GM19035 (cell line): ENCODE measurements at regions not wholly inside any gene's neighbourhood (a gene's known extent, or its start where the extent isn't known, plus 50 kb on each side); places are given as distances from the start of the nearest gene placed in this dataset.

Source experiments
- ATAC-seq: cut with Tn5 transposase; IDR thresholded peaks from one replicate; pipeline ENCODE4 v1.9.1; 2021; ENCODE audit not compliant: unreplicated experiment

DNA sequence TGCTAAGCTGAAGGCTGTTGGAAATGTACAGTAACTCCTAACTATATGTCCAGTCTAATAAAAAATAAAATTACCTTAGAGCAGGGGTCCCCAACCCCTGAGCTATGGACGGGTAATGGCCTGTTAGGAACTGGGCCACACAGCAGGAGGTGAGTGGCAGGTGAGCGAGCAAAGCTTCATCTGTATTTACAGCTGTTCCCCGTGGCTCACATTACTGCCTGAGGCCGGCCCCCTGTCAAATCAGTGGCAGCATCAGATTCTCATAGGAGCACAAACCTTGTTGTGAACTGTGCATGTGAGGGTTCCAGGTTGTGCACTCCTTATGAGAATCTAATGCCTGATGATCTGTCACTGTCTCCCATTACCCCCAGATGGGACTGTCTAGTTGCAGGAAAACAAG, 73.1 kb upstream of the CXCR4 start:
- no peak for ATAC-seq

DNA sequence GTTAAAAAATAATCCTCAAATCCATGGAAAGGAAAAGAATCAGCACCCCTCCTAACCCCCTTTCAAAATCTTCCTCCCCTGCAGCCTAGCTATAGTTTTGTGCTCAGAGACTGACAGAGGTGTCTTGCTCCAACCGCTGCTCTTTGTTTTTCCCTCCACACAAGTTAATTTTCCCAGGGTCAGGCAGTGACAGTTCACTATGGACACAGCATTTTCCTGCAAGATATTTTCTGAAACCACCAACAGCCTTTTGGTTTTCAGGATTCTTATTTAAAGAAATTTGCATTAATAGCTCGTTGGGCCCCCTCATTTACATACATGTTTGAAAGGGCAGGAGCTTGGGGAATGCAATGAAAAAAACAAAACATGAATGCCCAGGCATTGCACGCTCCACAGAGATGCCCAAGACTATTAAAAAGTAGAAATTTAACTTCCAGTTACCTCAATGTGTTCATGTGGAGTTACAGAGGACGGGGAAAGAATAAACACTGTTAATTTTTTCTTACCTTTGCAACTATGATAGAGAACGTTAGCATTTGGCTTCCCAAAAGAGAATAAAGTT, 71.4 kb upstream of the CXCR4 start:
- ATAC-seq: no peak

DNA sequence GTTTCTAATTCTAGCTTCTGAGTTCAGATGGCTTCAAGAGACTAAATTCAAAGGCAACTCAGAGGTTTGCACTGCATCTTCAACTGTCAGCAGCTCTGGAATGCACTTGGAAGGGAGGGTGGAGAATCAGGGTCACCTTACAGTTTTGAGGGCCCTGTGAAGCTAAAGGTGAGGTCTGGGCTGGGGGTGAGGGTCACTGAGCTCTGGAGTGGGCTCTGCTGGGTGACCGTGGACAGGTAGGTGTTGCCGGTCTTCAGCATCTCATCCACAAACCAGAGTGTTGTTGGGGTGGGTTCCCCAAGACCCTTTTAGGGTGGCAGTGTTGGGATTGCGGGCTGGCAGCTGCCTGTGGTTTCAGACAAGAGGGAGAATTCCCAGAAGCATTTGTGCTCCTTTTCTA, 70.1 kb upstream of the CXCR4 start:
- ATAC-seq: no peak

DNA sequence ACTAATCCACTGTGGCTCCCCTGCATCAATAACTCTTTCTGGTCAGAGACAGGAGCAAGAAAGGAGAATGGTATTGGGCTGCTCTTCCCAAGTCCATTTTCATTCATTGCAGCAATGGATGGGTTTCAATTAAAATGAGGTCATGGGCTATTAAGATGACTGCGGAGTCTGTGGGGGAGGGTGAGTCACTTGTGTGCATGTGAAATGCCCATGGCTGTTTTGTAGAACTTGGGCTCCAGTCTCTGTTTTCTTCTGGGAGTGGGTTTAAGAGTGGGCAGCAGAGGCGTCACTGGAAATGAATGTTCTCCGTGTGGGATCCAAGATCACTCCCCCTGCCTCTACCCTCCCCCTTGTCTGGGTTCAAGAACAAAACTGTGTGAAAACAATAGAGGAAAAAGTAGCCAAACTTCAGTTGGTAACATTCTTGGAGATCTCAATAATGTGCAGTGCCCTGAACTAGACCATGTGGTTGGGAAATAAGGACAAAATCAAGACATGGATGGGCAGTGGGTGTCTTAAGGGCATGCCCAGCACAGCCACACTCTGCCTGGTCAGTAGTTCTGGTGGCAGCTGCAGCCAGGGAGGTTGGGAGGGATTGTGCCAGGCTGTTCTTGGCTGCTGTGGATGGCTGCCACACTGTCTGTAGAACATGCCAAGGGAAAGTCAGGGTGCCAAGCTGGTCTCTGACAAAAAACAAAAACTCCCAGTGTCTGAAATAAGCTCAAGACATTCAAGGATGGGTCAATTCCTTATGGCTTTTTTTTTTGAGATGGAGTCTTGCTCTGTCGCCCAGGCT, 68.2 kb upstream of the CXCR4 start:
- ATAC-seq: no peak

DNA sequence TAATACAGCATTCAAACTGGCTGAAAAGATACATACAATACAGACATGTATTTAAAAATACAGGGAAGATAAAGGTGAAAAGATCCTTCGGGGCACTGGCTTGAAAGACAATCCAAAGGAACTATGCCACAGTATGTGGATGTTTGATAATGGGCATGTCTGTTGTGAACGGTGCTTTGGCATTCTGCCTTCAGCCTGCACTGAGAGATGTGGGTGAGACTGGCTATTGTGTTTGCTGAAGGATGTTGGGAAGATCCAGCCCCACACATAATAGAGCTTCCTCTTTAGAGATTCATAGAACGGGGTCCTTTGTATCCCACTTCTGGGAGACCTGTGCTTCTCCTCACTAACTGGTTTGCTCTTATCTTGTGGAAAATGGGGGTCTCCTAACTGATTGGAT, 65.1 kb upstream of the CXCR4 start:
- ATAC-seq: no peak

DNA sequence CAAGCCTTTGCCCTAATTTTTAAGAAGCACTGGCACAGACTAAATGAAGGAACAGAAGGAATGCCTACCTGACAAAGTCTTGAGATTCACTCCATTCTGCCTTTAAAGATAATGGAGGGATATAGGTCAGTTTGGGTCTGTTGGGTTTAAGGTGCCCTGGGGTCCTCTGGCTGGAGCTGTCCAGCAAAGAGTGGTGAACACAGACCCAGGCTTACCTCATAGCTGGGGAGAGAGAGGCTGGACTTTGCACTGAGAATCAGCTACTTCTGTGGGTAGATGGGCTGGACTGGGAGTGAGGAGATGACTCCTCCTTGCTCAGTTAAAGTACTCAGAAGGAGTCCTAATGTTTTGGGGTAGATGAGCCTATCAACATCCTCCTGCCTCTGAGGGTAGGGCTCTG, 64.4 kb upstream of the CXCR4 start:
- no peak for ATAC-seq

DNA sequence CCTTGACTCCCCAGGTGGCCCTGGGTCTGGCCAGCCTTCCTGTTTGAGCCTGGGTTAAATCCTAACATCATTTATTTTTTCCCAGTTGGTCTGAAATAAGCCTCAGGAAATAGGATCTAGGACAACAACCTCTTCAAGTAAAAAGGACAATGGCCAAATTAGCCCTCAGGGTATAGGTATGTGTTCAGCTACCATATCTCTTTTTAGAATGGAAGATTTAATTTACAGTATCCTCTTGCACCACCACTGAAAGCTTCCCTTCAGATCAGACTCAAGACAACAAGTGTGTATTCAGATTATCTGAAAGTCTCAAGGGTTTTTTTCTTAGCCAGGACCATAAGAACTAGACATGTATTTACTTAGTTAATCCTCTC, 61.6 kb upstream of the CXCR4 start:
- no peak for ATAC-seq

DNA sequence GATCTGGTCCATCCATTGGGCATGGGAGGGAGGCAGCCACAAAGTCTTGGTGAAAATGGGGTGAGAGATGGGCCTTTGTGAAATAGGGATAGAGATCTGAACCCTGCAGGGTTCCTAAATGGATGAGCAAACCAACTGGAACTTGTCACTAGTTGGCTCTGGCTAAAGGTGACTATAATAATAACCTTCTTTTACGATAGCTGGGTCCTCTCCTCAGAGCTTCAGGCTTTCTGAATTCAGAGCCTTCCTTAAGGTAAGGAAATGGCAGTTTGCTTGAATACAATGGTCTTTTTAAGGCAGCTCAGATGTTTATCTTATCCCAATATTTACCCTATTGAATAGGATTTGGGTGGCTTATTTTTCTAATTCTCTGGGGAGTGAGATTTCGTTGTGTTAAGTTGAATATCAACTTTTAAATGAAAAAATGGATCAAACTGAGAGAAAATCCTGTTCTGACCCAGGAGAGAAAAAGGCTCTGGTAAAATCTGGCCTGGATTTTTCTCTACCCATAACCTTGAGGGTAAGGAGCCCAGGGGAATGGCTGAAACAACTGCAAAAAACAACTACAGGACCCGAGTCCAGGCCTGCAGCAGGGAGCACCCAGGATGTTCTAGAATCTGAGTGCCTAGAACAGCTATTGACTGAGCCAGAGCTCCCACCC, 61.1 kb upstream of the CXCR4 start:
- no peak for ATAC-seq

DNA sequence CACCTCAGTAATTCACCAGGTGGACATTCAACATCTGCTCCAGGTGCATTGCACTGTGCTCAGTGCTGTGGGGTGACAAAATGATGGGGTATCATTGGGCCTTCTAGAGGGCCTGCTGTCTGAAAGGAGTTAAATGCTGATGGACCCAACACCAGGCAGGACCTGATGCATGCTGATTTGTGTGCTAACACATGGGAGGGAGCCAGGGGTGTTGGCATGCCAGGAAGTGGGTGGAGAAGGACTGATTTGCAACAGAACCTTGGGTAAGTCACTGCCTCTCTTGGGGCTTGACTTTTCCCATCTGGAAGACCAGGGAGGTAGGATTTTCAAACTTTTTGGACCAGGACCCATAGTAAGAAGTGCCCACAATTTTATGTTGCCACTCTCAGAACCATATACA, 57.9 kb upstream of the CXCR4 start:
- ATAC-seq: no peak

DNA sequence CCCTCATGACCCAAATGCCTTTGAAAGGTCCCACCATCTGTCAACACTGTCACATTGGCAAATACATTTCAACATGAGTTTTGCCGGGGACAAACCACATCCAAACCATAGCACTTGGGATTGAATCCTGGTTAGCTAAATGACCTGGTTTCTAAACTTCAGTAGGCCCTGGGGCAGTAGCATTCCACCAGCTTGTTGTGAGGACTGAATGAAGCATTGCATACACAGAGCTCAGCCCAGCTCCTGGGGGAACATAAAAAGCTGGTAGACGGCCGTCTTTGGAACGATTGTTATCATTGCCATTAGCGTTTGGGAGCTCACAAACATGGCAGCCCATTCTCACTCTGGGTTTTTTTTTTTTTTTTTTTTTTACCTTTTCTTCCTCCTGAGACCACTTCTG, 57.5 kb upstream of the CXCR4 start:
- ATAC-seq: no peak

DNA sequence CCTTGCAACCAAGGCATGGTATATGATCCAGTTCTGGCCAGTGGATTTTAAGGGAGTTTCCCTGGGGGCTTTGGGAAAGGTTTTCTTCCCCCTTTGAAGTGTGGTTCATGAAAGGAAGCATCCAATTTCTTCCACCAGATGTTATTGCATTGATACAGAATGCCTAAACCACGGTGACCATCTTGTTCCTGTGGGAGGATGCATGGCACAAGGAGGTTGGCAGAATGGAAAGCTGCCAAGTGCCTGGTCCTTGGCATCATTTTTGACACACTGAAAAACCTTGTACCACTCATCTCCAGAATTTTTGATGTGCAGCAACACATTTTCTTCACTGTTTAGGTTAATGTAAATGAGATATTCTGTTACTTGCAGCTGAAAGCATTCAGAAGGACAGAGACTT, 55.2 kb upstream of the CXCR4 start:
- ATAC-seq: no peak

DNA sequence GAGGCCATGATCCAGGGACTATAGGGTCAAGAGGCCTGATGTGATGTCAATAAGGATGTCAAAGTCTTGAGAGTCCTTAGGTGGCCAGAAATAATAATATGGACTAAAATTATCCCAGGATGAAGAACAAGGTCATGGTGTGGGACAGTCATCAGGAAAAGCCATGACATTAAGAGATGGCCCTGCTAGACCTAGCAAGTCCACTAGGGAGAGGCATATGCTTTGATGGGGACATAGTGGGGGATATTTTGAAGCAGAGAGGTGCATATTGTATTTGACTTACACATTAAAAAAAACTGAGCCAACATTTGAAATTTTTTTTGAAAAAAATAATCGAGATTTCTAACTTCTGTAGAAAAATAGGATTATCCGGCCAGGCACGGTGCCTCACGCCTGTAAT, 53.3 kb upstream of the CXCR4 start:
- no peak for ATAC-seq

DNA sequence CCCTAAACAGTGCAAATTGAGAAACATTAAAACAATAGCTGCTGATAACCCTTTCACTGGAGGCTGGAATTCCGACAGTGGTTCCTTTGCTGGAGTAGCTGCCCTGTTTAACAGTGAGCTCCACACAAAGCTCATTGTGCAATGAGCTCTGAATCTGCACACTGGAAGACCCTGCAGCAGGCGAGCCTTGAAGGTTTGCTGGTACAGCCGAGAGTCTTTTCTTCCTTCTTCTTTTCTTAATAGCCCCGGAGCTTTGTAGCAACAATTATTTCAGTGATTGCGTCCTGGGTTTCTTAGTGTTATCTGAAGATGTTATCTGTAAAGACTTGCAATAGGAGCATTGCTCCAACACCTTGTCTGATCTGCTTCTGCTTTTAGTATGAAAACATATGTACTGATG, 50.8 kb upstream of the CXCR4 start:
- ATAC-seq: no peak

DNA sequence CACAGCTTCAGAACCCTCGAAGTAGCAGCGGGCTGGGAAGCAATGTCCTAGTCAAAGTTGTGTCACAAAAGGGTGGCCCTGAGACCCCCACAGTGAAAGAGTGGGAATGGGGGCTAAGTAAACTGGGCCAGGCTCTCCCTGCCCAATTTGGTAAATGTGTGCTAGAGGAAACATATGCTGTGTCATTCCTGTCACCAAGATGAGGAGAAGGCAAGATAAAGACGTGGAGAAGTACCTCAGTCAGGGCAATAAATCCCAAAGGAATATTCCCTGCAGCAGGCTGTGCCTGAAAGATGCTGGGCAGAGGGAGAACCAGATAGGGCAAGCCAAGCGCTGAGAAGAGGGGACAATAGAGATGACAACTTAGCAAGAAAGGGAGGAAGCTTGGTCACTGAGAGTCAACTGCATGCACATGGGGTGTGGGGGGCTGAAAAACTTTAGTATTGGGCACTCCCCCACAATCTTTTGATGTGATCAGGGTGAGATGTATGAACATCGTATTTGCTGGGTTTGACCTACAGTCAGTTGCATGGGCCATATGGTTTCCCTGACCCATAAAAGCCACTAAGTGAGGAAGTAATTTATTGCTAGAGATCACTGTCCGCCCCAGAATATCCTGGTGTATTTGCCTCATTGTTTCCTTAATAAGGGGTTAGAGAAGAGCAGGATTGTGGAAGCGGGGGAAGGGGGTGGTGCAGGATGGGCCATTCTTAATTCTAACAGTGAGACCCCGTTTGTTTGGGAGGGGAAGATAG, 49.9 kb upstream of the CXCR4 start:
- ATAC-seq: no peak
